NCI-H2196 treated with DMSO at 0.1 percent for 48 hours (cell line): ENCODE measurements at regions not wholly inside any gene's neighbourhood (a gene's known extent, or its start where the extent isn't known, plus 50 kb on each side); places are given as distances from the start of the nearest gene placed in this dataset.
A peak's percentile ranks its signal among the peaks of the same experiment; 100 is the strongest.

Experiments used
- DNase-seq: peaks from one replicate; lab custom pipeline; 2025; ENCODE audit not compliant: unreplicated experiment; lab: John Stamatoyannopoulos, UW

DNA sequence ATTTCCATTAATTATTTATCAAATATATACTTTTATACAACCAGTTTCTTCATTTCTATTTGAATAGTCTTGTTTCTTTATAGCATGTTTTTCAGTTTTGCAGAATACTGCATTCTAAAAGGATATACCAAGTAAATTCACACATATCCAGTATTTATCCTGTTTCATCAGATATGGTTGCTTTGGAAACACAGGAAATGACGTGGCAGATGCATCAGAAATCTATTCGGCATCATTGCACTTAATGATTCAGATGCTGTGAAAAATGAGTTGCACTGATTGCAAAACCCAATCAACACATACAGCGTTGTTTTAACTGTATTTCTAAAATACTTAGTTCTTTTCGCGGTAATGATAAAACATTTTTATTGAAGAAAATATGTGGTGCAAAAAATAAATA is 594.9 kb downstream of the CDH26 start:
- DNase-seq: no peak

DNA sequence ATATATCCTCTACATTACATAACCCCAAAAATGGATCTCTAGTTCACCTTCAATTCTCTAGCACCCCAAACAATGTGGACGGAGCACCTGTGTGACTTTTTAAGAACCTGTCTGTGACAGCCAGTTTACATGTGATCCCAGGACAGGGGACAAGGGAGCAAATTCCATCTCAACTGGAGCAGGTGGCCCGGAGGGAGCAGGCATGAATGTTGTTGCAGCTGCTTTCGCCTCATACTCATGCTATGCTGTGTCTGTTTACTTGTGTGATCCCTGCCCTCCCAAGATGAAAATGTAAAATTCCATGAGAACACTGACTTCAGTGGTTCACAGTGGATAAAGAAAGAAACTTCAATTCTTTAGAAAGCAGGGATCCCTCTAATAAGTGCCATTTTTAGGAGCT is 600.3 kb downstream of the CDH26 start:
- no peak for DNase-seq

DNA sequence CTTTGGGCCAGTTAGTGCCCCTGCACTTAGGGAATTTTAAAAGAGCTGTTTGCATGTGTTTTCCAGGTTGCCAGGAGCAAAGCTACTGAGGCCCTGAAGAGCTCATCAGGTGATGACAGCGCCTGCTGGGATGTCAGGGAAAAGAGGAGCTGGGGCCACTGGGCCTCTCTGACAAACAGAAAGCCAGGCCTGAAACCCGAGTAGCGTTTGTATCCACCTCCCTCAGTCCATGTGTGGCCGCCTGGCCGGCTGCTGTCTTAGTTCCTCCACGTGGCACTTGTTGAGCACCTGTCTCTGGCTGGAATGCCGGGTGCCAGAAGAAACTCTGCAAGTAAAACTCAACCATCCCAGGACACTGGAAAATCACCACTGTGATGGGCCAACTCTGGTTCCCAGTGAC is 601.2 kb downstream of the CDH26 start:
- peak; percentile 60 for DNase-seq

DNA sequence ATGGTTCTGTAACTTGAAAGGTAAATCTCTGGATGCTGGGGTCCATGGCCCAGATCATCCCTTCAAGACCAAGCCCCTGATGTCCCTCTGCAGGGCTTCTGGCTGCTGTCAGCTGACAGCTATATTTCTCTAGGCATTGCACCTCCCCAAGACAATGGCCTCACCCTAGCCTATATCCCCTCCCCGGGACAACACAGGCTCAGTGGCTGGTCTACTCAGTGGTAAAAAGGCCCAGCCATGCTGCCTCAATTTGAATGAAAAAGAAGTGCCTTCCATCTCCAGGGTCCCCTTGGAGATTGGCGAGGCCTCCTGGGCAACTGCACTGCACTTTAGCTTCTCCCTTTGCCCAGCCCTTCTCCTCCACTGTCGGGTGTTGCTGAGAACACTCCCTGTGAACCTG is 602.8 kb downstream of the CDH26 start:
- no peak for DNase-seq

- peak; percentile 51 for DNase-seq
Observed at GRCh38 chr20:60565083-60565482, 606.9 kb downstream of the CDH26 start.

DNA sequence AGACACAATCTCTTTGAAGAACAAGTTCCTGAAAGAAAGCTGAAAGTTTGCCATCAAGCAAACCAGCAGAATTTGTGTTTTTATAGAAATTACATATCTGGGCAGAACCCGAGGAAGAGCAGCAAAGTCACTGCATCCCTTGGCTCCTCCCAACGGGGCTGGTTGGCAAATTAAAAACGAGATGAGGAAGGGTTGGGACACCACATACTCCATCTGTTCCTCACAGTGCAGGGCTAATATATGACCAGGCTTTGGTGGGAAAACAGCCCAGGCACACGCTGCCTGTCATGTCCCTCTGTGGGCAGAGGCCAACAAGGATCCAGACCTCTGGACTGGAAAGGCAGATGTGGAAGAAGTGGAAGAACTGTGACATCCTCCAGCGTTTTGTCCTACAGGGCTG is 607.3 kb downstream of the CDH26 start:
- DNase-seq: no peak

DNA sequence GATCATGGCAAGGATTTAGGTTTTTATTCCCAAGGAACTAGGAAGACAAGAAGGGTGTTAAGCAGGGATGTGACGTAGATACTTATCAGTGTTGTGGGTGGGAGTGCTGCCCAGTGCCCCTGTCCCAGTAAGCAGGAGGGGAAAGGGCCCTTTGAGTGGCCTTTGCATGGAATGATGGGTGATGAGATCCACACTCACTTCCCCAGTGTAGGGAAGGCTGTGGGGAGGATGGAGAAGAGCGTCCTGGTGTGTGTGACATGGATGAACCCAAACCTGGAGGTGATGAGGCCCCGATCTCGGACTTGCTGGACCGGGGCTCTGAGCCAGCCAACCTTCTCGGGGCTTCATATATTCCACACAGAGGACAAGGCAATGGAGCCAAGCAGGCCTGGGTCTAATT is 610.9 kb downstream of the CDH26 start:
- DNase-seq: no peak

- no peak for DNase-seq
Observed at GRCh38 chr20:60570481-60571277, 612.5 kb downstream of the CDH26 start.

DNA sequence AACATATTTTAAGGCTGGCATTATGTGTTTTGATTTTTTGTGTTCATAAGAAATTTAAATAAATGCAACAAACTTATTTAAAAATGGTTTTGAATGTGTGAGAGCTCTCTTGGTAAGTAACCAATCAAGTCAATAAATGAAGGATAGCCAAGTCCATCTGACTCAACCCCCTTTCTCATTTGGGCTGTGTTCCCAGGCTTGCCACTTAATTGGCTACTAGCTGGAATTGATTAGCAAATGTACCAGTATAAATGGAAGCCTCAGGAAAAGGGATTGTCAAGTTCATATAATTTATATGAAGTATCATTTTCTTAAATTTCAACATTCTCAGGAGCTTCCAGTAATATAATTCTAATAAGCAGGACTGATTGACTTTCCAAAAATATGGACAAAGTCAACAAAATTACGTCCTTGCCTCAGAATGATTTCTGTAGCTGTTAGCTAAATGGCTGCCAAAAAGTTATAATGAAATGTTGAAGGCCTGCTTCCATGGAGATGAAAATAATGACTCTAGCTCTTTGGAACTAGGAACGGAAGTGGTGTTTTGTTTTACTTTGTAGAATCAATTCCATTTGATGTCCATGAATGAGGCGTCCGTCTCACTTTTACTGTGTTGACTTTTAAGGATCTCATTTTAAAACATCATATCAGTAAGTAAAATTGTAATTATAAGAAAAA is 614.9 kb downstream of the CDH26 start:
- peak; percentile 56 for DNase-seq

DNA sequence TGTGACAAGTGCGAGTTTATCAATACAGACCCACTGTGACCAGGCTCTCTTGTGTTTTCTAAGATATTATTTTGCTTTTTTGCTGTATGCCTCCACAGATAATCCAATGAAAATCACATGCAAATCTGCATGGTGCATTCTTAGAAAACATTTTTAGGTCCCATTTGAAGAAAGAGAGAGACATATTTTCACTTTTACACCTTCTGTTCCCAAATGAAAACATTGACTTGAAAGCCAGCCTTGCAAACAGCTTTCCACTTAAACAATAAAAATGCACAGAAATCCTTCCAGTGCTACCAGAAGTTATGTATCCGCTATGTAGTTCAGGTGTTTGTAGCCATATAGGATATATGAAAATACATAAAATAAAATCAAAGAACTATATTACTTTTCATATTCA is 618.0 kb downstream of the CDH26 start:
- no peak for DNase-seq

DNA sequence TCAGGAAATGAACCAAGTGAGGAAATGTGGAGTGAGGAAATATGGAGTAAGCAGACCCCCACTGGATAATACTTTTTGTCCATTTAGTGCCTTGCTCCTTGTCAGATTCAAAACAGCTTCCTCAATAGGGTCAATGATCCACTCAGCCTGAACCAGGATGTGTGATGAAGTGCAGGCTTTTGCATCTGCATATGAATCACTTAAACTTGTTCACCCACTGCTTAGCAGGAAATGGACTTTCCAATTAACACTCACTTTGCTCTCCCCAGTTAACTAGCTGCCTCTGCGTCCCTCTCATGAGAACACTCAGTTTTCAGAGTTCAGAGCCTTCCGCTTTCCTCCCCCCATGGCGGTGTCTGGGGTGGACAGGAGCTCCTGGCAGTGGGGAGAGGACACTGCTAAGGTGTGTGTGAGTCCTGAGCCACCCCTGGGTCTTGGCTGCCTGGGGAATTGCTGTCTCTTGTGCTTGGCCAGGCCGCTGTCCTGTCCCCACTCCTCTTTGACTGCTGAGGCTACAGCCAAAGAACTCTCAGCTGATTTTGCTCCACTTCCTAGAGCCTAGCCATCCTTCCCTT is 621.8 kb downstream of the CDH26 start:
- no peak for DNase-seq

- DNase-seq: no peak
Observed at GRCh38 chr20:60581606-60582115, 623.4 kb downstream of the CDH26 start.

DNA sequence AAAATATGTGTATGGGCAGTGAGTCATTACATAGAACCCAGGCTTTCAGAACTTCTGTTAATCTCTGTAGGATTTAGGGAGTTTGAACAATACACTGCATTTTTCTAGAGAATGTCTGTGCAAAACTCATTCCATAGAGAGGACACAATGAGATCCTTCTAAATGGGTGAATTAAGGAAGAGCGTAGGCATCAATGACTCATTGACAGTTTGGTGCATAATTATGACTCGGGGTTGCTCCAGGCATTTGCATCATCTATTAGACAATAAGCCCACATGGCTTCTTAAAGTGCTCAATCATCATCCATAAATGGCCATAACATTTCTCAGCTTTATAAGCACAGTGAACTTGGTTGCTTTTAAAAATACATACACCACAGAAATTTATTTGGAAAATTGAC is 625.5 kb downstream of the CDH26 start:
- DNase-seq: no peak

GRCh38 chr20:60584221-60584620 is 626.0 kb downstream of the CDH26 start:
- no peak for DNase-seq

- no peak for DNase-seq
Observed at GRCh38 chr20:60585651-60586050, 627.4 kb downstream of the CDH26 start.

GRCh38 chr20:60586269-60587050 is 628.2 kb downstream of the CDH26 start:
- no peak for DNase-seq

DNA sequence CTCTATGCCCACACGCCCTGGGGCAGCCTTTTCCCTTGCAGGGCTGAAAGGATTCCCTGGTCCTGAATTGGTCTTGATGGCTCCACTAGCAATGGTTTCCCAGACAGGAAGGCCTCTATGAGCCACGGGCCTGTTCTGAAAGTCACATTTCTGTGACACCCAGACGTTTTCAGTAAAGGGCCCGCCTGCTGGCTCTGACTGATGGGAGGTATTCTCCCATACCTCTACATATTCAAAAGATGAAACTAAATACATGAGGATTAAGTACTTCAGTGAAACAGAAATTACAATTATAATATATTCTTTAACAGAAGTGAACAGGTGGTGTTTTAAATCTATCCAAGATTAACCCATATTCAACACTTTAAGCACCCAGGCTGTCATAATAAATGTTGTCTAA is 629.8 kb downstream of the CDH26 start:
- no peak for DNase-seq

DNA sequence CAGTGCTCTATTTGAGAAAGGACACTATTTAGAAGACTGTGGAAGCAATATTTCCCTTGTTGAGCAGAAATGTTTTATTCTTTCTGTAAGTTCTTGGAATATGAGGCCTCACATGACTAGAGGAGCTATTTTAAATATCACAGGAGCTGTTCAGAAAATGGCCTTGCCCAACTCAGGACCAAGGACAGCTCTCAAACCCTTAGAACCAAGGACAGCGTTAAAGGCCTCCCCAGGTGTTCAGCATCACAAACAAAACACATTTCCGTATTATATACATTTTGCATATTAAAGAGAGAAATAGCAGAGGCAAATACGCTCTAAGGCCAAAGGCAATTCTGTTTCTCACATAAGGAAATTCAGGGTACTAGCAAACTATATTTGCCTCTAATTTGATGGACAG is 631.4 kb downstream of the CDH26 start:
- no peak for DNase-seq

GRCh38 chr20:60591172-60591799 is 633.1 kb downstream of the CDH26 start:
- DNase-seq: no peak

DNA sequence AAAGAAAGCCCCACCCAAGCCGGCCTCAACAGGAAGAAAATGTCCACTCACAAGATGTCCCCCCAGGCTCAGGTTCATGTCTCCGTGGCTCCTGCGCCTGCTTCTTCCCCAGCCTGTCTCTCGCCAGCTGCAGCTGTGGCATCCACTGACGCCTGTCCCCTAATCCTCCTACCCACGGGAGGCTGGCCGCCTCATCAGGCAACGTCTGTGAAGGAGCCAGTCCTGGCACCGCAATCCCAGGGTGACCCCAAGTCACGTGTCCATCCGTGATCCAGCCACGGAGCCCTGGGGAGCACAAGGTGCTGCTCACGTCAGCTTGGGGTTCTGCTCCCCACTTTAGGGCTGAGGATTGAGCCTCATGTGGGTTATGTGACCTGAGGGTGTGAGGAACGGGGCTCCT is 640.3 kb downstream of the CDH26 start:
- DNase-seq: no peak

DNA sequence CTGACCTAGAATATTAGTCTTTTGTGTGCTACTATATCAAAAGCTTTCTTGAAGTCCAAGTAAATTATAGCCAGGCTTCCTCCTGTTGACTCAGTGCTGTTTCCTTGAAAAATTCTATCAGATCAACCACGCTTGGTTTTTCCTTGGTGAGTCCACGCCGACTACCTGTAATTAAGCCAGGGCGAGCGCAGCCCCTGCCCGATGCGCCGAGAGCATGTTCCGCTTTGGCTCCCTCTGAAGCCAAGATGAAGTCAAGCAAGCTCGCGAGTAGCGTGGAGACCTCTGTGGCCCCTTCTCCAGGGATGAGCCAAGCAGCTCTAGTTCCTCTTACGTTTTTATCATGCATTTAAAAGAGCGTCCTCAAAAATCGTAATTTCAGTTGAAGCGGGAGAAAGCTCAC is 641.2 kb downstream of the CDH26 start:
- DNase-seq: no peak
